ENCODE measurements at regions not wholly inside any gene's neighbourhood (a gene's known extent, or its start where the extent isn't known, plus 50 kb on each side); places are given as distances from the start of the nearest gene placed in this dataset.

DNA sequence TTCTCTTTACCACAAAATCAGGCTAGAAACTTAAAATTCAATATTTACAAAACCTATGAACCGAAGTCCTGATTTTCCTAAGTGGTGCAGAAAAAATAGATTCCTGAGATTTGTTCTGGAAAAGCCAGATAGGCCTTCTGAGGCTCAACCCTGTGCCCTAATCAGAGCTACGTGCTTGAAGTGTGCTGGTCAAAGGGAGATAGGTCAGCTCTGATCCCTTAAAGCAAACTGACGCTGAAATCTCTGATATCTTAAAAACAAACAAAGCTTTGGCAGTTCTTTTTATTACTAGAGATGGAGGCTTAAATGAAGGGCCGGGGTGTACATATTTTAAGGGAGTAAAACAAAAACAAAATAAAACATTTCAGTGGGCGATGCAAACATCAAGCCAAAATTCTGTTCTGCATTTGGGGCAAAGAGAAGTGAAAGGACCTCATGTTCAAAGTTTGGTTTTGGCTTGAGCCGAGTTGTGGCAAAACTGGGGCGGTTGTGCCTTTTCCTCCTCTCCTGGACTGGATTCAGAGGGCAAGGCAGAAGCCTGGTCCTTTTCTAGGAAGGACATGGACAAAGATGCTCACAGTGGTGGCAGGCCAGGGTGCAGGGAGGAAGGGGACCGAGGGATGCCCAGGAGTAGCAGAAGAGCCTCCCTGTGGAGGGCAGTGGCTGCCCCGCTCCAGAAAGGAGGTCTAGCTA lies 295.0 kb downstream of the CDCA7 start:
- no peak for DNase-seq

DNA sequence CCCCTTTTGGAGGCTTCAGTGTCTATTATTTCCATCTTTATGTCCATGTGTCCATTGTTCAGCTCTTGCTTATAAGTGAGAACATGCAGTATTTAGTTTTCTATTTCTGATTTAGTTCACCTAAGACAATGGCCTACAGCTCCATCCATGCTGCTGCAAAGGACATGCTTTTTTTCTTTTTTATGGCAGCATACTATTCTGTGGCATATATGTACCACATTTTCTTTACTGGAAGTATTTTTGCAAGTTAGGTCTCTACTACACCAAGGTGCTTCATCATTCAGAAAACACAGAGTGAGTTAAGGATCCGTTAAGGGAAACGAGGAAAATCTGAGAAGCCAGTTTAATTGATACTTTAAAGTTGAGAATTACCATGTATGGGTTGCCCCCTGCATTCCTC lies 297.2 kb downstream of the CDCA7 start:
- DNase-seq, result no peak

DNA sequence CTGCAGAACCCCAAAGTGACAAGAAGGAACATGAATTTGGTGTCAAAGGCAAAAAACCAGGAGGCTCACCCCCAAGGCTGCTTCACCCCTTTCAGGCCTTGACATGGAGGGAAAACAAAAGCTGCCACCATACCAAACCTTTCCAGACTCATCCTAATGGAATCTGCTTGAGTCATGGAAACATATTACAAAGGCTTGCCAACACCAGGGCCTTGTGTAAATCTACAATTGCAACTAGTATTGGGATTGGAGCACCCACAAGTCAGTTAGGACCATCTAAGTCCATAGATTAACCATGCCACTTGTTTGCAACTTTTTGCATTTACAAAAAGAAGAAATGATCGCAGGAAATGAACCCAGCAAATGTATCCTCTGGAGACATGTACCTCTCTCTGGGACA lies 297.6 kb downstream of the CDCA7 start:
- DNase-seq, result no peak

DNA sequence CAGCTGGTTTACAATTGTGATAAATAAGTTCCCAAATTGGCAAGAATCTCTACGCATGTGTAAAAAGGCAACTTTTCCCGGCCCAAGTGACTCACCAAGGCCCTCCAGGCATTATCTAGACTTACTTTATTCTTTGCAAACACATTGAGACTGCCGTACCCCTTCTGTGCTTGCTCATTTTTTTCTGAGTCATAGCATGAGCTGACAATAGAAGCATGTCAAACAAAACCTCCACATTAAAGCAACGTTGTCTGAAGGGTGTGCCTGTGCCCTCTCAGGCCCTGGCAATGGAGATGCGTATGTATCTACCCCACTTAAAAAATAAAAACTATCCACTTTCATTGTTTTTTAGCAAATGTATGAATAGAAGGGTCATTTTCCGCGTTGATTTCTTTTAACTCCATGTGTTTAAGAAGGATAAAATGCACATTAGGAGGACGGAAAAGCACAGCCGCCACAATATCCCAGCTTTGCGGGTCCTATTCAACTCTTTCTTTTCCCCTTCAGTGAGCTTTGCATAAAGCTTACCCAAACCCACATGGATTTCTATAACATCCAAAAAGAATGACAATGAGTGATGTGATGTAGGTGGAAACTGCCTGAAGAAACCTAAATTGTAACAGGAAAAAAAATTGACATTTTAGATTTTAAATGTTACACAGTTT lies 298.2 kb downstream of the CDCA7 start:
- DNase-seq, result no peak

DNA sequence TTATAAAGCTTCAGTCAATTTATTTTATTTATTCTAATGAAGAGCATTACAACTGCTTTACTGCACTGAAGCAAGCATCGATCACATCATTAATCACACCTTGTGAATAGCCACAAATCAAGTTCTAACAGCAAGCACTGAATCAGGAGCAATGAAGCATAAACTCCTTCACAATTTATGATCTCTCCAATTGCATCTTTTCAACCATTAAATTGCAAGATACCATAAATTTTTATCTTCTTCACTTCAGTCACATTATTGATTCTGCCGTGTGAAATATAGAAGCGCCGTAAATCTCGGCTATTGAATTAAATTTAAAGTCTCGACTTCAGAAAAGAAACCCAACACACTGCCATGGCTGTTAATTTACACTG lies 298.7 kb downstream of the CDCA7 start:
- DNase-seq, result no peak

DNA sequence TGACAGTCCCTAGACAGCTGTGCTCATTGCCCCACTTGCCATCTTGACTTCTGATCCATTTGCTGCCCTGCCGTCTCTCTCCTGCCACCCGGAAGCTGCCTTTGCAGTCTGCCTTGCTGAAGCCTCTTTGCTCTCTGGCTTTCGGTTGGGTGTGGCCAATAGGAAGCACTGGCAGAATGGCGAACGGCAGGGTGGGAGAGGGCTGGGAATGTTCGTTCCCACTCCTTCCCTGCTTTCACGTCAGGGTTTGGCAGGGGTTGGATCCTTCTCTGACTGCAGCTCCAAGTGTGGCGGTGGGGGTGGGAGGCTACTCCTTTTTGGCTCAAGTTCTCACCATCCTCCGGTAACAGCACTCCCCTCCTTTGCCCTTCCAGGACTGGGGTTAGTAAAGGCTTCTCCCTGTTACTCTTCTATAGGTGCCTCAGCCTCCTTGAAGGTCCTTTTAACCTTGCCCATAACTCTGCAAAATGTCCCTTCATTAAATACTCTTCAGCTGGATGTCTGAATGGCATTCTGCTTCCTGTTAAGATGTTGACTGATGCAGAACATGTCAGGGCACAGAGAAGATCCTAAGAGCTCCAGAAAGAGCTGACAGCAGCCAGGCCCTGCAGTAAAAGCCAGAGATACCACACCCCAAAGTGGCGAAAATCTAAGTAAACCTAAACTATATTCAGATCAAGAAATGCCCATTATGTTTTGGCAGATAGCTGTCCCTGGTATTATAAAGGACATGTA lies 299.7 kb downstream of the CDCA7 start:
- DNase-seq, result no peak

DNA sequence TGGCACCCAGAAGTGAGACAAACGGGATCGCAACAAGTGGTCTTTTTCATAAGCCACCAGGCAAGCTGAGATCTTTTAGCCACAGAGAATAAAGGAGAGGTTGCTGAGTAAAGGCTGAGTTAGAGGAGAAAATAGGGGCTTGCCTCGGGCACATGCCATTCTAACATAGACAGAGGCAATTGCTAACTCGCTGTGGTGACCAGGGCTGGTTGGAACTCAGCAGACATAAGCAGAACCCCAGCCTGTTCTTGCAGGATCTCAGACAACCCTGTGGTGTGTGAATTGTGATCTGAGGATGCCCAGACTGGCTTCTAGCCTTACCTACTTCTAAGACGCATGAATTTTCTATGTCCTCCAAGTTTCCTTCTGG lies 300.2 kb downstream of the CDCA7 start:
- DNase-seq, result no peak

DNA sequence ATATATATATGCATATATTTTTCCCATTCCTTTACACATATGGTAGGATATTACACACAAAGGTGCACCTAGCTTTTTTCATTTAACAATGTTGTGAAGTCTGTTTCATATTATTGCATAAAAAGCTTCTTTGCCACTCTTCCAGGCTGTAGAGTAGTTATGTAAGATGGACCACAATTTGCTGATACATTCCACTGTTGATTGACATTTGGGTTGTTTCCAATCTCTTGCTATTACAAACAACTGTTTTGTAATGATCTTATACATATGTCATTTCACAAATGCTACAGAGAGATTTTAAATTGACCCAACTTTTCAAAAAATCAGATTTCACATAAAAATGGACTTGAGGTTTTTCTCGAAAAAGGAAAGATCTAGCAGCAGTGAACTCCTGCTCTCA lies 301.4 kb downstream of the CDCA7 start:
- DNase-seq, result no peak

DNA sequence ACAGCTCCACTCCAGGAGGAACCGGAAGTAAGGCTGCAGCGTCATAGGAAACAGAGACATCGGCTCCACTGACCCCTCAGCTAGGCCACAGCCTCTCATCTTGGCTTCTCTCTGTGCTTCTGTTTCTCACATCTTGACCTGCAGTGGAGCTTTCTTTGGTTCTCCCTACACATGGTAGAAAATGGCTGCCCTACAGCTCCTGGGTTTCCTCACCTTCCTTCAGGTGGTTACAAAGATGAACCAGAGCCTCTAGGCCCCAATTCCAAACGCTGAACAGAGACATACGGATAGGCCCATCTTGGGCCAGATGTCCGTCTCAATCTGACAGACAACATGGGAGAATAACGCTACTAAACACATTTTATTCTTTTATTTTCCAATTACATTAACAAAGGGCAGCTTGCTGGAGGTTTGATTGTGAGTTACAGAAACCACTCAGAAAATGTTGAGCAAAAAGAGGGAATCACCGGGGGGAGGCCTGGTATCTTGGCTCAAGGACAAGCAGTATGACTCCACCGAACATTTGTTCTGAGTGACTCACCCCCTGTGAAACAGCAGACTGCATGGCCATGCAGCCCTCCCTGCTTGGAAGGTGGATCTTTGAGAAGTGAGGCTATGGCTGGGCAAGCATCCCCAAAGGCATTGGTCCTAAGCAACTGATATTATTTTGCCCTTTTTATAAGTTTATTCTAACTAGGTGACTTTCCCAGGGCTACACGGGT lies 303.5 kb downstream of the CDCA7 start:
- DNase-seq, result no peak

DNA sequence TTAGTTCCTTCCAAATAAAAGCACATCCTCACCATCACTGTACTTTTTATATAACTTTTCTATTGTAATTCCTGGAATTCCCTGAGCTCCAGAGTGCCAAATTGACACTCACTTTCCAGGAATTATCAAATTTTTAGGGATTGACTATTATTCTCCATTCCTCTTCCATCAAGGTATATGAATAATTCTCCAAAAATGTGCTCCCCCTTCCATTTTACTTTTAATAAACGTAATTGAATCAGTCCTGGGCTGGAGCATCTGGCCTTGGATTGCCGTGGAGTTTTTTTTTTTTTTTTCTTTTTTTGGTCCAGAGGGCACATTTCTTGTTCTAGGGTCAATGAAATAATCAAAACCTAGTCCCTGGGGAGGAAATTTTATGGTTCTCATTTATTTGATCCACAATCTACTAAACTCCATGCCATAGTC lies 304.3 kb downstream of the CDCA7 start:
- no peak for DNase-seq

DNA sequence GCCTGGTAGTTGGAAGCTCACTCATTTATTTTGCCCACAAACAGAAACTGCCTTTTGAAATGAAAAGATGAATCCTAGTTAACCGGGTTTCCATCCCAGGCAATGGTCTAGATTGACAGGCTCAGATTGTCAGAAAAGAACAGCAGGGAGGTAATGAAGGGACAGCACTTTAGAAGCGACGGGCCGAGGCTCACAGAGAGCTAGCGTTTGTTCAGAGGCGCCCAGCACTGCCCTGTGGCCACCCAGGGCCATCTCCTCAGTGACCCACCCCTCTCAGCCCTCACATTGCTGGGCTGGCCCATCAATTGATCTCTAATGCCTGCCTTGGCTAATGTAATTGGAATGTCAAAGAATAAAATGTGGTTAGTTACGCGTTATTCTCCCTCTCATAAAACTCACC lies 304.8 kb downstream of the CDCA7 start:
- DNase-seq, result no peak

DNA sequence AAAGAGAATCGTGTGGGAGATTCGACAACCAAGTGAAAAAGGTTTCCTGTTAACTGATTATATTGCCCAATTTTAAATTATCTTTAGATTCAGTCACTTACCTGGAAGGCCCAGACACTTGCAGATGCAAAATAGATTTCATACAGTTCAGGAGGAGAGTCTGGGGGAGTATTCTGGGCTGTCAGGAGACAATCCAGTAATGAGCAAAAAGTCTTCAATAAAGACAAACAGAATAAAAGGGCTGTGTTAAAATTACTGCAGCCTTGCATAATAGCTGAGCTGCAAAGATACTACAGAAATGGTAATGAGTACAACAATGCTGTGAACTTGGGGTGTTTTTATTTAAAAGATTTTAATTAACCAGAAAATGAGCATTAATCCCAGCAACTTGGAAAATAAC lies 303.6 kb downstream of the SP3 start:
- no peak for DNase-seq

DNA sequence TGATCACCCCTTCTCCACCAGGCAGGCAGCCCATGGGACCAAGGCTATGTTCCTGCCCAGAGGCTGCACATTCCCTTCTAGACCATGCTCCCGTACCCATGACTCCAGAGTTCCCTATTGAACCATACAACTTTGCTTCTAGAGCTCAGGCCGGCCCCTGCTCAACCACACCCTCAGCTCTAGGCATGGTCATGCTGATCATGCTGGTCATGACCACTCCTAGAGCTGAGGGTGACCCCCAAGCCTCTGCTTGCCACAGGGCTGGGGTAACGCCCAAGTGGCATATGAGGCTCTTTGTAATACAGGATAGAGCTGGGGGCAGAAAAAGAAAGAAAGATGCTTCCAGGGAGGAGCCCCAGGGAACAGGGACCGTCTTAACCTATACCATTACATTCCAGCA lies 301.8 kb downstream of the SP3 start:
- no peak for DNase-seq

DNA sequence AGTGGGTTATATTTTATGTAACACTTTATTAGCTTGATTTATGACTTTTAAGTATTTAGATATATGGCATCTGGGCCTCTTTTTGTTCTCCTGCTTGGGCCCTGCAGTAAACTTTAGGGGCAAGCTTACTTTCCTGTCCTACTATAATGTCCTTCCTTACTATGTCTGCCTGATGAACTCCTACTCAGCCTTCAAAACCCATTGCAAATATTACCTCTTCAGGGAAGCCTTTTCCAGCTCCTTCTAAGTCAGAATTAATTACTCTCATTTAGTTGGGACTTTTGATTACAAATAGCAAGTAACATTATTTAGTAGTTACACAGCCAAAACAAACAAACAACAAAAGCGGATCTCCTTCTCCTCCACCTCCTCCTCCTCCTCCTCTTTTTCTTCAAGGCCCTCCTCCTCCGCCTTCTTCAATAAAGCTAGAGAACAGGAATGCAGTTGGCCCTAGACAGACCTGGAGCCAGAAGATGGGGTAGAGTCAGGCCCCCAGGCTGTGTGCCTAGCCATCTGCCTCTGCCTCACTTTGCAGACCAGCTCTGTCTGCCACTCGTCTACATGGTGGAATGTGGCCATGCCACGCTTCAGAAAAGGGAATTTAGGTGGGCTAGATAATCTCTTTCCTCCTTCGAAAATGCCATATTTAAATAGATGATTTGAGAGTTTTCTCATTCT lies 301.2 kb downstream of the SP3 start:
- DNase-seq, result no peak

DNA sequence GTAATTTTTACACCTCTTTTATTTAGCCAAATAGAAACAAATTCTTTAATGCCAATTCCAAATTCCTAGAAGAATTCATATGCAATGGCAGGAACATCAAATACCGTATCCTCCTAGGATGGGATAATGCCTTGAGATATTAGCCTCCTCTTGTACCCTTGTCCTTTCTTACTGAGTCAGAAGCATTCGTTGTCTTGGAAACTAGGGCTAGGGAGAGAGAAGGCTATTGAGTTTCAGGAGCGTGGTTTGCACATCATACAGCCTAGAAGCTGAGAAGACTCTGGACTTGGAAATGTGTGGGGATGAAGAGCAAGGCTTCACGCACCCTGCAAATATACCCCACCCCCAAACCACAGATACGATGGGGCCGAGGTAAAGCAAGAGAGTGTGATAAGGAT lies 300.7 kb downstream of the SP3 start:
- no peak for DNase-seq

DNA sequence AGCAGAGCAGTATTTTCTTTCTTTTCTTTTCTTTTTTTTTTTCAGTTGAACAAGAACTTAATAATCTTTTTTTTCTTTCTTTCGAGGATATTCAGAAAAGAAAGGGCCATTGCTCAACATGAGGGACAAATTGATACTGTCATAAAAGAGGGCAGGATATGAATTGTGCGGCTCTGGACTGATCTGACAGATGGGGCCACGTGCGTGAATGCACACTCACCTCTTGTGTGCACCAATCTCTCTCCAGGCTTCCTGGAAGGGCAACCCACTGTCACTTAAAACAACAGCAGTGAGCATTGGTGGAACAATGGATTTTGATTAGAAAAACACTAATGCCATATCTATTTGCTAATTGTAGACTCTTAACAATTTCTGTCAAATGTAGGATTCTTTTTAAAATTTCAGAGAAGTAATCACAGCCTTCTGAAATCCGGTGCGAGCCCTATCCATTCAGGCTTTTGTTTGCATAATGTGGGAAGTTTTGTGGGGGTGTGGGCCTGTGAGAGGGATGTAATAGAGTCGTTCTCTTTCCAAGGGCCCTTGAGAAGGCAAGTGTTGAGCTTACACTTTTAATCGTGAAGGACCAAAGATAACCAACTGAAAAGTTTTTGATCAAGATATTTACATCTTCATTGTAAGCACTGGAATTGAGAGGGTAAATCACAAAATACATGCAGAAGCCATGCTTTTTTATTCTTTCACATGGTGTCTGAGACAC lies 298.8 kb downstream of the SP3 start:
- no peak for DNase-seq

DNA sequence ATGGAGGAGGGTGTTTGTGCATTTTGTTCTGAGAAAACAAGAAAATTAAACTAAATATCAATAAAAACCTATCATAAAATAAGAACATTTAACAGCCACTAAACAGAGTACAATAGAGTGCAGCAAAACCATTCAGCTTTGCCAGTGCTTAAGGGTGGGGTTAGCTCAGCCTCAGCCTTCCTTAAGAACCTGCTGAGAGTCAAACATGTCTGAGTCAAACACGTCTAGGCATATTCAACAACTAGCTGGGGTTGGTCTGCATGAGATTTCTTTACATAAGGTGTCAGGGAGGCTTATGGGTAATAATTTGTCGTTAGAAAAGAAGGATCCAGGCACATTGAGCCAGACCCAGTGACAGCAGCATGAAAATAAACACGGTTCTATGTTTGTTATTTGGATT lies 298.2 kb downstream of the SP3 start:
- DNase-seq, result no peak

DNA sequence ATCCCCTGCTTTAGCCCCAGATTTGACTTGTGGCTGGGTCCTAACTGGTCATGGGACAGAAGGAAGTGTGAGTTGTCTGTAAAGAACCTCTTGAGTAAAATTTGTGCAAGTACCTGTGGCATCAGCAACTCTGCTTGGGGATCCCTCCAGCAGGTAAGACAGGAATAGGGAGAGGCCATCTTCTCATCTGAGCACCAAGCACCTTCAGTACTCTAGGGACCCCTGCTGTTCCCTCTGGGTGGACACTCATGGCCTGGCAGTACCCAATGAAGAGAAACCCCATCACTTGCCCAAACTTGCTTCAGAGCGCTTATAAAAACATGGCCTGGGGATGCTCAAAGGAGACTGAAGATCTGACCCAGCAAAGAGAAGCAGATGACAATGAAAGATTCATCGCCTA lies 297.8 kb downstream of the SP3 start:
- no peak for DNase-seq

DNA sequence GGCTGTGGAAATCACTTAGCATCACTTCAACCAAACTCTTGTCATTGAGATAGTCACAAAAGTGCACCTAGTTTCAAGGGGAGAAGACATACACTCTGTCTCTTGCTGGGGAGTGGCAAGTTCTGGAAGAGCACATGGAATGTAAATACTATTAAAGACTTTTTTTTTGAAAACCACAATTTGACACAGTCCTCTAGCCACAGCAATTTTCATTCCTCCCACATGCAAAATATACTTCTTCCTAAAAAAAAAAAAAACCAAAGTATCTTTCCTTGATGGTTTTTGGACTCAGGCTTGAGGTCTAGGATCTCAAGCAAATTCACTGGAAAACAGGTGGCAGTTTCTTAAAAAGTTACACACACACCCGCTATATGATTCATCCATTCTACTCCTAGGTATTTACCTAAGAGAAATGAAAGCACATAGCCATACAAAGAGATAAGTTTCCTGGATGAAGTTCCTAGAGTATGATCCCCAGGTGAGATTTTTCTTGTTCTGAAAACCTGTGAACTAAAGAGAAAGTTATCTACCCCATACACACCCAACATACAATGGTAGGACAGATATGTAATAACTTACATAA lies 295.8 kb downstream of the SP3 start:
- DNase-seq, result no peak

DNA sequence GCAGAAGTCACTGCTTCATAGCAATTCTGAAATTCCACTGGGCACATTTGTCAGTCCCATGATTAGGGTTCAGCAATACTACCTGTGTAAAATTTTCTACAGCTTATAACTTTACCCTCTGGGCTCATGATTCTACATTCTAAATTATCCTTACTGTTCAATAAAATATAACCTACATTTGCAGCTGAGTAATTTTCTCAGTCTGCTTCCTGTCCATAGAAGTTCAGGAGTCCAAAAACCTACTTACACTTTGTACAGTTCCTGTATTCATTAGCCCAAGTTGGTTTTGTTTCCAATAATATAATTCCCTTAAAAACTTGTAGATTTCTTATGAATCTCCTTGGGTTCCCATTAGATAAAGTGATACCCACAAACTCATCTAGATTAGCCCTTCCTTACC lies 295.3 kb downstream of the SP3 start:
- DNase-seq, result no peak

DNA sequence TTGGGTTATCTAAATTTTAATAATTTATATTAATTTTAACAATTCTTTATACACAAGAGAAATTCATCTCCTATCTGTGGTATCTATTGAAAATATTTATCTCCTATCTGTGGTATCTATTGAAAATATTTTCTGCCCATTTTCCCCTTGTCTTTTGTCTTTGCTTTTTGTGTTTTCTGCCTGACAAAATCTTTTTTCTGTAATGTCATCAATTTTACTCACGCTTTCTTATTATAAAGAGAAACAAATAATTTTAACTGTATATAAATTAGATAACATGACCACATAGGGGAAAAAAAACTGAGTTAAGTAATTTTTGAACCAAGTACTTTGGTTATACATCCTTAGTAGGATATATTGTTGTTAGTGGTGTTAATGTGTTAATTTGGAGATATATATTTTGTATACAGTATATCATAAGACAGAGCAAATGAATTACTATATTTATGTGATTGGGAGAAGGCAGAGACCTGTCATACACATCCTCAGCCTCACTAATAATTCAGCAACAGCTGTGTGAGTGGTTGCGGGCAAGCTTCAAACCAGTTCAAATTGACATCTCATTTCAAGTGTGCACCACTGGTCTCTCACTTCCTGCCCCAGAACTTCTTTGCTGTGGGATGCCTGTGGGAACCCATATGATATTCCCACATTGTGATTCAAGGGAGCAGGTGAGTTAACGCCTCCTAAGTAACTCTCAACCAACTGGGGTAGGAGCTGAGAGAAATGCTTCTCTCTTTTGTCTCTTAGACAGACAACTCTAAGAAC lies 292.4 kb downstream of the SP3 start:
- no peak for DNase-seq

Measured in NCI-H2081 treated with DMSO at 0.1 percent for 48 hours (cell line).